Muscle layer of duodenum (tissue), 2 donors: ENCODE measurements at regions not wholly inside any gene's neighbourhood (a gene's known extent, or its start where the extent isn't known, plus 50 kb on each side); places are given as distances from the start of the nearest gene placed in this dataset.
"Not testable (repeated sequence)": the region's sequence is repeated elsewhere in the genome, so short reads cannot be mapped to it uniquely, and the experiment has no call there.

Experiments
- H3K27ac ChIP-seq: one replicate; pipeline ENCODE4 v1.7.0; 2013; ENCODE audit warnings: mild to moderate bottlenecking, low read length
- H3K27me3 ChIP-seq: one replicate; pipeline ENCODE4 v1.7.0; 2013; ENCODE audit warnings: low read depth, mild to moderate bottlenecking, control low read depth, low read length
- H3K36me3 ChIP-seq, 2 donors: one replicate each; pipeline ENCODE4 v1.7.0; 2013; ENCODE audit warnings: low read length in 2 of 2, control low read depth in 1 of 2, mild to moderate bottlenecking in 1 of 2; ENCODE audit not compliant: insufficient read depth in 2 of 2, control insufficient read depth in 1 of 2
- H3K4me1 ChIP-seq, 2 donors: one replicate each; pipeline ENCODE4 v1.7.0; 2013; ENCODE audit warnings: low read length in 2 of 2, mild to moderate bottlenecking in 2 of 2, control low read depth in 1 of 2, moderate library complexity in 1 of 2; ENCODE audit not compliant: insufficient read depth in 2 of 2, control insufficient read depth in 1 of 2
- H3K4me3 ChIP-seq, 2 donors: one replicate each; pipeline ENCODE4 v1.7.0; 2013; ENCODE audit warnings: low read length in 2 of 2, low read depth in 1 of 2, mild to moderate bottlenecking in 1 of 2
- H3K9me3 ChIP-seq, 2 donors: one replicate each; pipeline ENCODE4 v1.7.0; 2013; ENCODE audit warnings: low read length in 2 of 2, control low read depth in 1 of 2, mild to moderate bottlenecking in 1 of 2; ENCODE audit not compliant: control insufficient read depth in 1 of 2
- donor health status: healthy.

GRCh38 chr5:26415987-26416779 lies 622.2 kb downstream of the CDH9 start:
- Histone ChIP-seq H3K27ac (no peak overlapping the region), H3K9me3 (no peaks in the 10 kb centered on the region), H3K4me3 (no peak overlapping the region), H3K4me1 (no peaks in the 10 kb centered on the region), H3K27me3 (no peaks in the 10 kb centered on the region), H3K36me3 (no peaks in the 10 kb centered on the region)

DNA sequence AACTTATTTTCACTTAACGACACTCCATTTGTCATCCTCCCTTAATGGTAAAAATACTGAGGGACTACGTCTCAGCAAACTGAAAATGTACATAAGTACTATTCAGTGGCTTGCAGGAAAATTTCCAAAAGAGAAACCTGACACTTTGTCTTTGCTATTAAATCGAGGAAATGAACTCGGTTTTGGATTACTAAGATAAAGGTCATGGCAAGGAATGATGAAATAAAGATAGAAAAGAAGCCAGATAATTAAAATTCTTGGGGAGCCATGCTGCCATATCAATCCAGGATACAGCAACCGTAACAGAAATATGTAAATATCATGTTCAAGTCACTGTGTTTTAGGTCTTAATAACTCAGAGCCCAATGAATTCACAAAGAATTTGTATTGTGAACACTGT lies 647.8 kb downstream of the CDH9 start:
- Histone ChIP-seq H3K4me3 (no peak overlapping the region), H3K4me1 (no peaks in the 10 kb centered on the region), H3K27ac (no peak overlapping the region), H3K27me3 (no peaks in the 10 kb centered on the region), H3K9me3 (peaks cover 0 to 4% of the 10 kb centered on the region in 2 donors), H3K36me3 (no peaks in the 10 kb centered on the region)

GRCh38 chr5:26388976-26389375 lies 649.4 kb downstream of the CDH9 start:
- Histone ChIP-seq H3K4me1 (no peaks in the 10 kb centered on the region), H3K4me3 (no peak overlapping the region), H3K27me3 (no peaks in the 10 kb centered on the region), H3K9me3 (no peaks in the 10 kb centered on the region), H3K27ac (no peak overlapping the region), H3K36me3 (no peaks in the 10 kb centered on the region)

DNA sequence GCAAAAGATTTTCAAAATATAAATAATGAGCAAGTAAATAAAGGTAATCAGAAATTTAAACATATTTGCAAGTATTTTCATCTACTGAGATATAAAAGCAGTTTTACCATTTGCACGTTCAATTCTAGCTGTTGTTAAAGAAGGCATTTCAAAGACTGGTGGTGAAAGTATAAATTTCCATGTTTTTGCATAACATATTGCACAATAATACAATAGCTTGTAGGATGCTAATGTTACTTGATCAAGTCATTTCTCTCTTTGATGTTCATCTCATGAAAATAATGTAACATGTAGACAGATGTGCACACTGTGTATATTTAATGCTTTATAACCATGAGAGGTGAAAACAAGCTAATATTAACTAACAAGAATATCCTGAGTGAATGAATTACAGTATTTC lies 651.9 kb downstream of the CDH9 start:
- Histone ChIP-seq H3K9me3 (no peaks in the 10 kb centered on the region), H3K27ac (no peak overlapping the region), H3K27me3 (no peaks in the 10 kb centered on the region), H3K4me1 (no peaks in the 10 kb centered on the region), H3K4me3 (no peak overlapping the region), H3K36me3 (no peaks in the 10 kb centered on the region)

GRCh38 chr5:26364624-26365023 lies 673.8 kb downstream of the CDH9 start:
- H3K4me3 ChIP-seq, H3K27me3 ChIP-seq, H3K36me3 ChIP-seq, H3K27ac ChIP-seq, H3K4me1 ChIP-seq: not testable (repeated sequence)
- H3K9me3 ChIP-seq: peaks cover 0 to 11% of the 10 kb centered on the region in 2 donors

DNA sequence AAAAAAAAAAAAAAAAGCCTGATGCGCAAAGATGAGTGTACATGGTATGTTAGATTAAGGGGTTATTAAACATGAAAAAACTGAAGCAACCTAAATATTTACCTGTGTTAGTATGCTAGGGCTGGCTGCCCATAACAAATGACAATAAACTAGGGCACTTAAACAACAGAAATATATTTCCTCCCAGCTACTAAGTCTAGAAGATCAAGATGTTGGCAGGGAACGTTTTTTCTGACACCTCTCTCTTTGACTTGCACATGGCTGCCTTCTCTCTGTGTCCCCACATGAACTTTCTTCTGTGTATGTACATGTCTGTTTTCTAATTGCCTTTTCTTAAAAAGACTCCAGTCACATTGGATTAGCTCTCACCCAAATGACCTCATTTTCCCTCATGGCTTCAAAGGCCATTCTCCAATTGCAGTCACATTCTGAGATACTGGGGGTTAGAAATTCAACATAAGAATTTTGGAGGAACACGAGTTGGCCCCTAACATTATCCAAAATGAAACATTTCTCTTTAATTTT lies 694.5 kb downstream of the CDH9 start:
- Histone ChIP-seq H3K4me3 (no peak overlapping the region), H3K36me3 (no peaks in the 10 kb centered on the region), H3K9me3 (no peaks in the 10 kb centered on the region), H3K27ac (no peak overlapping the region), H3K4me1 (no peaks in the 10 kb centered on the region), H3K27me3 (no peaks in the 10 kb centered on the region)

GRCh38 chr5:26339576-26339975 lies 698.8 kb downstream of the CDH9 start:
- H3K4me1 ChIP-seq: no peaks in the 10 kb centered on the region
- H3K9me3 ChIP-seq: no peaks in the 10 kb centered on the region
- no peak overlapping the region for H3K4me3 ChIP-seq
- no peak overlapping the region for H3K27ac ChIP-seq
- no peaks in the 10 kb centered on the region for H3K27me3 ChIP-seq
- no peaks in the 10 kb centered on the region for H3K36me3 ChIP-seq

- no peaks in the 10 kb centered on the region for H3K36me3 ChIP-seq
- H3K4me3 ChIP-seq: no peak overlapping the region
- no peak overlapping the region for H3K27ac ChIP-seq
- H3K4me1 ChIP-seq: no peaks in the 10 kb centered on the region
- H3K9me3 ChIP-seq: no peaks in the 10 kb centered on the region
- H3K27me3 ChIP-seq: no peaks in the 10 kb centered on the region
These were observed 708.7 kb downstream of the CDH9 start for GRCh38 chr5:26329562-26330189.

GRCh38 chr5:26326153-26326759 lies 712.1 kb downstream of the CDH9 start:
- Histone ChIP-seq H3K9me3 (peaks cover 0 to 2% of the 10 kb centered on the region in 2 donors), H3K36me3 (no peaks in the 10 kb centered on the region), H3K4me3 (no peak overlapping the region), H3K4me1 (no peaks in the 10 kb centered on the region), H3K27me3 (no peaks in the 10 kb centered on the region), H3K27ac (no peak overlapping the region)

DNA sequence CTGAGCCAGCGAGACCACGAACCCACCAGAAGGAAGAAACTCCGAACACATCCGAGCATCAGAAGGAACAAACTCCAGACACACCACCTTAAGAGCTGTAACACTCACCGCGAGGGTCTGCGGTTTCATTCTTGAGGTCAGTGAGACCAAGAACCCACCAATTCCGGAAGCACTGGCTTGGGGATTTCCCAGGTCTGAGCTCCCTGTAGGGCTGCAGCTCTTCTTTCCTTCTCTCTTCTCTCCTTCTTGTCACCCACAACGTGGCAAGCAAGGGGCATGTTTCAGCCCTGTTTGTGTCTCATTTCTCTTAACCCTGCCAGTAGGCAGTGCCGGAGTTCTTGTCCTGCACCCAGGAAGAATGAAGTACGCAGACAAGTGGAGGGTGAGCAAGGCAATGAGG lies 713.0 kb downstream of the CDH9 start:
- H3K36me3 ChIP-seq, H3K27ac ChIP-seq, H3K27me3 ChIP-seq, H3K9me3 ChIP-seq, H3K4me3 ChIP-seq, H3K4me1 ChIP-seq: not testable (repeated sequence)

DNA sequence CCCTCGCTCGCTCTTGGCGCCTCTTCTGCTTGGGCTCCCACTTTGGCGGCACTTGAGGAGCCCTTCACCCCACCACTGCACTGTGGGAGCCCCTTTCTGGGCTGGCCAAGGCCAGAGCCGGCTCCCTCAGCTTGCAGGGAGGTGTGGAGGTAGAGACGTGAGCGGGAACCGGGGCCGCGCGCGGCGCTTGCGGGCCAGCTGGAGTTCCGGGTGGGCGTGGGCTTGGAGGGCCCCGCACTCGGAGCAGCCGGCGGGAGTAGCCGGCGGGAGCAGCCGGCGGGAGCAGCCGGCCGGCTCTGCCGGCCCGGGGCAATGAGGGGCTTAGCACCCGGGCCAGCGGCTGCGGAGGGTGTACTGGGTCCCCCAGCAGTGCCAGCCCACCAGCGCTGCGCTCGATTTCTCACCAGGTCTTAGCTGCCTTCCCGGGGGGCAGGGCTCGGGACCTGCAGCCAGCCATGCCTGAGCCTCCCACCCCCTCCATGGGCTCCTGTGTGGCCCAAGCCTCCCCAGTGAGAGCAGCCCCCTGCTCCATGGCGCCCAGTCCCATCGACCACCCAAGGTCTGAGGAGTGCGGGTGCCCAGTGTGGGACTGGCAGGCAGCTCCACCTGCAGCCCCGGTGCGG lies 714.0 kb downstream of the CDH9 start:
- not testable (repeated sequence) for H3K27ac ChIP-seq, H3K4me1 ChIP-seq, H3K27me3 ChIP-seq, H3K36me3 ChIP-seq, H3K9me3 ChIP-seq, H3K4me3 ChIP-seq
